ENCODE measurements at regions not wholly inside any gene's neighbourhood (a gene's known extent, or its start where the extent isn't known, plus 50 kb on each side); places are given as distances from the start of the nearest gene placed in this dataset.

GRCh38 chr5:130692770-130693169, 472.3 kb downstream of the HINT1 start:
- TF ChIP-seq EZH2phosphoT487 (IDR thresholded peaks at IDR 0.05; ENCODE audit: insufficient read depth, low read depth) = no peak
- TF ChIP-seq EZH2 (IDR thresholded peaks at IDR 0.05; ENCODE audit: insufficient read depth, poor library complexity, severe bottlenecking) = no peak
- H3K36me3 ChIP-seq (ENCODE audit: low read depth) = no peaks in the 10 kb centered on the region
- H3K9ac ChIP-seq = no peak overlapping the region
- no peak overlapping the region for H3K4me3 ChIP-seq
- H3K9me2 ChIP-seq (ENCODE audit: insufficient read depth) = no peaks in the 10 kb centered on the region
- no peaks in the 10 kb centered on the region for H3K4me1 ChIP-seq (ENCODE audit: insufficient read depth)
- no peaks in the 10 kb centered on the region for H4K20me1 ChIP-seq (ENCODE audit: insufficient read depth)
- H3K79me2 ChIP-seq (ENCODE audit: insufficient read depth) = no peaks in the 10 kb centered on the region
- H3F3A ChIP-seq (ENCODE audit: insufficient read depth) = no peaks in the 10 kb centered on the region
- DNase-seq = no peak
- H3K9me3 ChIP-seq (ENCODE audit: low read depth) = no peaks in the 10 kb centered on the region
- in situ Hi-C loops (cut with MboI) = no loop called here
- no peak overlapping the region for H2AFZ ChIP-seq
- H3K27me3 ChIP-seq (replicated peaks; ENCODE audit: insufficient read depth) = no peaks in the 10 kb centered on the region
- no peak overlapping the region for H3K4me2 ChIP-seq (ENCODE audit: unreplicated experiment)
- 0 to 4% methylated on average over 1 of the region's 1 CpG for WGBS, 2 experiments (ENCODE audit: low coverage in 1 of 2, low lambda C conversion rate in 2 of 2, missing lambda C conversion rate in 2 of 2)
- H3K27ac ChIP-seq = no peak overlapping the region

GRCh38 chr5:130689831-130690230, 475.2 kb downstream of the HINT1 start:
- Histone ChIP-seq H4K20me1 (ENCODE audit: insufficient read depth) (no peaks in the 10 kb centered on the region), H3K4me2 (ENCODE audit: unreplicated experiment) (no peak overlapping the region), H3K27me3 (replicated peaks; ENCODE audit: insufficient read depth) (no peaks in the 10 kb centered on the region), H3K36me3 (ENCODE audit: low read depth) (no peaks in the 10 kb centered on the region), H3K4me3 (no peak overlapping the region), H3K27ac (no peak overlapping the region), H3K79me2 (ENCODE audit: insufficient read depth) (no peaks in the 10 kb centered on the region), H3K4me1 (ENCODE audit: insufficient read depth) (no peaks in the 10 kb centered on the region), H3K9me3 (ENCODE audit: low read depth) (no peaks in the 10 kb centered on the region), H3K9ac (no peak overlapping the region), H3F3A (ENCODE audit: insufficient read depth) (no peaks in the 10 kb centered on the region), H2AFZ (no peak overlapping the region), H3K9me2 (ENCODE audit: insufficient read depth) (no peaks in the 10 kb centered on the region)
- WGBS, 2 experiments (ENCODE audit: low coverage in 1 of 2, low lambda C conversion rate in 2 of 2, missing lambda C conversion rate in 2 of 2) = 7 to 11% methylated on average over 4 of the region's 4 CpGs
- TF ChIP-seq EZH2 (IDR thresholded peaks at IDR 0.05; ENCODE audit: insufficient read depth, poor library complexity, severe bottlenecking) = no peak
- TF ChIP-seq EZH2phosphoT487 (IDR thresholded peaks at IDR 0.05; ENCODE audit: insufficient read depth, low read depth) = no peak
- in situ Hi-C loops (cut with MboI) = no loop called here
- DNase-seq = no peak

GRCh38 chr5:130687085-130687733, 477.8 kb downstream of the HINT1 start:
- Histone ChIP-seq H3K9me2 (ENCODE audit: insufficient read depth) (no peaks in the 10 kb centered on the region), H3K4me1 (ENCODE audit: insufficient read depth) (no peaks in the 10 kb centered on the region), H3K27me3 (replicated peaks; ENCODE audit: insufficient read depth) (no peaks in the 10 kb centered on the region), H3K79me2 (ENCODE audit: insufficient read depth) (no peaks in the 10 kb centered on the region), H3K9me3 (ENCODE audit: low read depth) (no peaks in the 10 kb centered on the region), H3F3A (ENCODE audit: insufficient read depth) (no peaks in the 10 kb centered on the region), H3K4me2 (ENCODE audit: unreplicated experiment) (no peak overlapping the region), H3K4me3 (no peak overlapping the region), H4K20me1 (ENCODE audit: insufficient read depth) (no peaks in the 10 kb centered on the region), H3K36me3 (ENCODE audit: low read depth) (no peaks in the 10 kb centered on the region), H3K27ac (no peak overlapping the region), H2AFZ (no peak overlapping the region), H3K9ac (no peak overlapping the region)
- TF ChIP-seq EZH2 (IDR thresholded peaks at IDR 0.05; ENCODE audit: insufficient read depth, poor library complexity, severe bottlenecking) (no peak), EZH2phosphoT487 (IDR thresholded peaks at IDR 0.05; ENCODE audit: insufficient read depth, low read depth) (no peak)
- WGBS, 2 experiments (ENCODE audit: low coverage in 1 of 2, low lambda C conversion rate in 2 of 2, missing lambda C conversion rate in 2 of 2) = 19 to 25% methylated on average over 7 of the region's 7 CpGs
- in situ Hi-C loops (cut with MboI) = no loop called here
- no peak for DNase-seq

- Histone ChIP-seq H3K36me3 (ENCODE audit: low read depth) (no peaks in the 10 kb centered on the region), H3K4me2 (ENCODE audit: unreplicated experiment) (no peak overlapping the region), H4K20me1 (ENCODE audit: insufficient read depth) (no peaks in the 10 kb centered on the region), H3K4me1 (ENCODE audit: insufficient read depth) (no peaks in the 10 kb centered on the region), H3F3A (ENCODE audit: insufficient read depth) (no peaks in the 10 kb centered on the region), H3K27ac (no peak overlapping the region), H3K27me3 (replicated peaks; ENCODE audit: insufficient read depth) (no peaks in the 10 kb centered on the region), H3K9ac (no peak overlapping the region), H3K79me2 (ENCODE audit: insufficient read depth) (no peaks in the 10 kb centered on the region), H3K9me3 (ENCODE audit: low read depth) (no peaks in the 10 kb centered on the region), H2AFZ (no peak overlapping the region), H3K4me3 (no peak overlapping the region), H3K9me2 (ENCODE audit: insufficient read depth) (no peaks in the 10 kb centered on the region)
- in situ Hi-C loops (cut with MboI) = no loop called here
- no peak for DNase-seq
- WGBS, 2 experiments (ENCODE audit: low coverage in 1 of 2, low lambda C conversion rate in 2 of 2, missing lambda C conversion rate in 2 of 2) = 22 to 57% methylated on average over 1 of the region's 1 CpG
- no peak for TF ChIP-seq EZH2phosphoT487 (IDR thresholded peaks at IDR 0.05; ENCODE audit: insufficient read depth, low read depth)
- TF ChIP-seq EZH2 (IDR thresholded peaks at IDR 0.05; ENCODE audit: insufficient read depth, poor library complexity, severe bottlenecking) = no peak
These were observed 486.4 kb downstream of the HINT1 start for GRCh38 chr5:130678637-130679036.

GRCh38 chr5:130666462-130666861, 498.6 kb downstream of the HINT1 start:
- TF ChIP-seq EZH2phosphoT487 (IDR thresholded peaks at IDR 0.05; ENCODE audit: insufficient read depth, low read depth) (no peak), EZH2 (IDR thresholded peaks at IDR 0.05; ENCODE audit: insufficient read depth, poor library complexity, severe bottlenecking) (no peak)
- no peaks in the 10 kb centered on the region for H3K79me2 ChIP-seq (ENCODE audit: insufficient read depth)
- DNase-seq = no peak
- no peaks in the 10 kb centered on the region for H3K36me3 ChIP-seq (ENCODE audit: low read depth)
- no peaks in the 10 kb centered on the region for H4K20me1 ChIP-seq (ENCODE audit: insufficient read depth)
- H3K4me3 ChIP-seq = no peak overlapping the region
- H3K9ac ChIP-seq = no peak overlapping the region
- no peaks in the 10 kb centered on the region for H3F3A ChIP-seq (ENCODE audit: insufficient read depth)
- no peaks in the 10 kb centered on the region for H3K27me3 ChIP-seq (replicated peaks; ENCODE audit: insufficient read depth)
- in situ Hi-C loops (cut with MboI) = no loop called here
- no peak overlapping the region for H2AFZ ChIP-seq
- H3K4me1 ChIP-seq (ENCODE audit: insufficient read depth) = no peaks in the 10 kb centered on the region
- H3K4me2 ChIP-seq (ENCODE audit: unreplicated experiment) = no peak overlapping the region
- no peak overlapping the region for H3K27ac ChIP-seq
- 28 to 32% methylated on average over 3 of the region's 3 CpGs for WGBS, 2 experiments (ENCODE audit: low coverage in 1 of 2, low lambda C conversion rate in 2 of 2, missing lambda C conversion rate in 2 of 2)
- H3K9me3 ChIP-seq (ENCODE audit: low read depth) = no peaks in the 10 kb centered on the region
- H3K9me2 ChIP-seq (ENCODE audit: insufficient read depth) = no peaks in the 10 kb centered on the region

All from GM23248 (cell line).